HepG2 (cell line): ENCODE measurements at regions not wholly inside any gene's neighbourhood (a gene's known extent, or its start where the extent isn't known, plus 50 kb on each side); places are given as distances from the start of the nearest gene placed in this dataset.

Experiments used
- ATAC-seq: fragments of 200-7000 bp; cut with Tn5 transposase; 3 replicates; pipeline ENCODE4 v1.9.1; 2020; ENCODE audit warnings: mild to moderate bottlenecking, moderate library complexity
- BruUV-seq: library from RNA; stranded (reverse); fragments of 400-500 nt; replicated peaks from 2 replicates; lab custom pipeline; 2021; lab: Mats Ljungman, UMichigan
- CTCF ChIA-PET: fragments of 300-600 bp; formaldehyde crosslinking; extraction: SDS; loops from one replicate; lab custom pipeline; 2021; ENCODE audit warnings: low total read pairs, inconsistent platforms, low intra/inter-chr PET ratio; lab: Yijun Ruan, JAX
- POLR2A ChIA-PET: fragments of 350-600 bp; sonication (Branson Sonifier 250); formaldehyde crosslinking; loops from one replicate; lab custom pipeline; 2020; ENCODE audit warnings: antibody characterized with exemption, inconsistent platforms; lab: Yijun Ruan, JAX
- DNase-seq: peaks from one replicate; pipeline ENCODE4 v3.0.0-alpha.2; 2015; ENCODE audit warnings: low spot score
- FAIRE-seq: peaks from 3 replicates; lab custom pipeline; 2011; peaks lifted over from hg19 to GRCh38; lab: Jason Lieb, UNC
- H2AFZ ChIP-seq: one replicate; pipeline ENCODE4 v1.6.1; 2011; ENCODE audit warnings: low read length, inconsistent platforms
- H3K27ac ChIP-seq: fragments of 300-600 bp; 3 replicates; pipeline ENCODE4 v1.8.0; 2011; ENCODE audit warnings: mixed run types, mild to moderate bottlenecking, mixed read lengths, low read length, inconsistent platforms; ENCODE audit not compliant: insufficient read depth; ENCODE audit errors: extremely low read length
- H3K27me3 ChIP-seq, 2 experiments: fragments of 200-600 bp in 1 of 2; 2 replicates in 1 of 2; 3 replicates in 1 of 2; pipeline versions ENCODE4 v1.6.0 to v1.8.0; 2011; ENCODE audit warnings: low read length in 2 of 2, mild to moderate bottlenecking in 2 of 2, moderate library complexity in 2 of 2, inconsistent platforms in 1 of 2; ENCODE audit not compliant: insufficient read depth in 2 of 2, control insufficient read depth in 1 of 2
- H3K36me3 ChIP-seq, 2 experiments: fragments of 200-600 bp in 1 of 2; replicated peaks in 1 of 2; 2 replicates in 1 of 2; 3 replicates in 1 of 2; pipeline versions ENCODE4 v1.5.1 to v1.8.0; 2011; ENCODE audit warnings: low read length in 2 of 2, inconsistent platforms in 1 of 2; ENCODE audit not compliant: insufficient read depth in 2 of 2, control insufficient read depth in 1 of 2
- H3K4me1 ChIP-seq: 2 replicates; pipeline ENCODE4 v1.5.1; 2012; ENCODE audit warnings: low read length, inconsistent platforms; ENCODE audit not compliant: insufficient read depth
- H3K4me2 ChIP-seq: 2 replicates; pipeline ENCODE4 v1.6.0; 2011; ENCODE audit warnings: low read depth, low read length, inconsistent platforms
- H3K4me3 ChIP-seq, 3 experiments: fragments of 200-600 bp in 1 of 3; sonication (generic), shearing (Covaris generic) in 1 of 3; replicated peaks in 1 of 3; 2 replicates each; pipeline ENCODE4 v1.5.1; 2011 to 2016; ENCODE audit warnings: low read length in 3 of 3, inconsistent platforms in 2 of 3, low read depth in 2 of 3, mild to moderate bottlenecking in 2 of 3, control low read depth in 1 of 3, mixed read lengths in 1 of 3; ENCODE audit not compliant: insufficient read depth in 1 of 3
- H3K79me2 ChIP-seq: one replicate; pipeline ENCODE4 v1.6.1; 2011; ENCODE audit warnings: low read length, inconsistent platforms; ENCODE audit not compliant: insufficient read depth
- H3K9ac ChIP-seq: 2 replicates; pipeline ENCODE4 v1.6.0; 2011; ENCODE audit warnings: mild to moderate bottlenecking, low read depth, low read length, inconsistent platforms; ENCODE audit not compliant: insufficient read depth
- H3K9me3 ChIP-seq: 2 replicates; pipeline ENCODE4 v1.5.1; 2012; ENCODE audit warnings: mild to moderate bottlenecking, low read length
- H4K20me1 ChIP-seq: 2 replicates; pipeline ENCODE4 v1.6.0; 2011; ENCODE audit warnings: inconsistent platforms, mild to moderate bottlenecking, low read length, moderate library complexity; ENCODE audit not compliant: insufficient read depth
- HNRNPUL1 ChIP-seq: fragments of 200-400 bp; formaldehyde crosslinking; IDR thresholded peaks from 2 replicates; pipeline ENCODE4 v1.6.1; 2017; ENCODE audit warnings: low read depth, mild to moderate bottlenecking, low read length, moderate library complexity
- MIER3 ChIP-seq: IDR thresholded peaks from 2 replicates; pipeline ENCODE4 v1.6.1; 2016; ENCODE audit warnings: missing compliant biosample characterization, borderline replicate concordance
- RXRB ChIP-seq: IDR thresholded peaks from 2 replicates; pipeline ENCODE4 v1.6.1; 2016; ENCODE audit warnings: borderline replicate concordance, missing genetic modification reagents, missing compliant biosample characterization
- TCF7 ChIP-seq: sonication (generic); IDR thresholded peaks from 2 replicates; pipeline ENCODE4 v1.6.1; 2016; ENCODE audit warnings: antibody characterized with exemption, low read depth
- ZBTB7A ChIP-seq: sonication (generic); formaldehyde crosslinking; IDR thresholded peaks from 2 replicates; pipeline ENCODE4 v1.8.0; 2022; ENCODE audit warnings: mild to moderate bottlenecking, missing genetic modification reagents
- ZFY ChIP-seq: sonication (generic); formaldehyde crosslinking; IDR thresholded peaks from 2 replicates; pipeline ENCODE4 v1.4.0; 2020; ENCODE audit warnings: missing genetic modification reagents
- WGBS: methylation state at CpG from one replicate; pipeline ENCODE4 v1.1.6; 2017; ENCODE audit warnings: low lambda C conversion rate; 5-methylcytosine and 5-hydroxymethylcytosine counted together
- in situ Hi-C: cut with HindIII; loops from 2 replicates; pipeline ENCODE4 v1.10.0; 2017; ENCODE audit warnings: low pct_unique_long_range_greater_than_20kb; ENCODE audit not compliant: extremely low pct_ligation_motif_present
- intact Hi-C: fragments of 100-400 bp; cut with micrococcal nuclease; formaldehyde crosslinking; loops from one replicate; pipeline ENCODE4 v1.10.0; 2022; ENCODE audit not compliant: unreplicated experiment
- TF ChIP-seq, protein P1 (sequence below): fragments of 450-650 bp; IDR thresholded peaks from 2 replicates; pipeline ENCODE4 v1.6.1; 2016
- TF ChIP-seq, protein P2 (sequence below): sonication (generic); formaldehyde crosslinking; conservative IDR thresholded peaks from 2 replicates; pipeline ENCODE4 v1.8.0; 2022; ENCODE audit warnings: low read depth, missing genetic modification reagents
- TF ChIP-seq, protein P3 (sequence below): sonication (generic); formaldehyde crosslinking; conservative IDR thresholded peaks from 2 replicates; pipeline ENCODE4 v1.8.0; 2022; ENCODE audit warnings: mild to moderate bottlenecking, moderate library complexity, missing genetic modification reagents

DNA sequence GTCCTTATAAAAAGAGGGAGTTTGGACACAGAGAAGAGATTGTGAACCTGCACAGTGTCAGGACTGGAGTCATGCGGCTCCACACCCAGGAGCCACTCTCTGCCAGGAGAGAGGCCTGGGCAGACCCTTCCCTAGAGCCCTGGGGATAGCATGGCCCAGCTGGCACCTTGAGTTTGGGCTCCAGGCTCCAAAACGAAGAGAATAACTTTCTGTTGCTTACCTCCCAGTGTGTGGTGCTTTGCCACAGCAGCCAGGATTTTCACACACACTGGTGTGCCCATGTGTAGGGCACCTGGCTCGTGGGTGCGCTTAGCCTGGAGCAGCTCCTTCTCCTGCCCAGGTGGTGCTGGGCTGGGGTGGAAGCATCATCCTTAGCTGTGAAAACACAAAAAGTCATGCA is 344.3 kb downstream of the TEX29 start:
- CTCF ChIA-PET = no interaction called here
- Histone ChIP-seq H3K27me3 (peaks cover 1 to 8% of the 10 kb centered on the region in 2 experiments; a peak in 4 of 5 replicates), H3K4me3 (no peak overlapping the region), H3K4me2 (no peak overlapping the region), H3K9me3 (no peaks in the 10 kb centered on the region), H2AFZ (no peak overlapping the region), H3K27ac (no peak overlapping the region), H3K9ac (no peak overlapping the region), H3K36me3 (no peaks in the 10 kb centered on the region), H3K79me2 (no peaks in the 10 kb centered on the region), H4K20me1 (no peaks in the 10 kb centered on the region), H3K4me1 (no peaks in the 10 kb centered on the region)
- in situ Hi-C loops (no loop called here), intact Hi-C loops (no loop called here)
- DNase-seq (no peak), ATAC-seq (no peak), FAIRE-seq (no peak)
- WGBS = 56% methylated on average over 1 of the region's 4 CpGs
- TF ChIP-seq MIER3 (no peak), ZBTB7A (CRISPR knock-in tag) (no peak), TCF7 (no peak), HNRNPUL1 (no peak), RXRB (no peak), ZFY (CRISPR knock-in tag) (no peak)
- TF ChIP-seq, protein P1, sequence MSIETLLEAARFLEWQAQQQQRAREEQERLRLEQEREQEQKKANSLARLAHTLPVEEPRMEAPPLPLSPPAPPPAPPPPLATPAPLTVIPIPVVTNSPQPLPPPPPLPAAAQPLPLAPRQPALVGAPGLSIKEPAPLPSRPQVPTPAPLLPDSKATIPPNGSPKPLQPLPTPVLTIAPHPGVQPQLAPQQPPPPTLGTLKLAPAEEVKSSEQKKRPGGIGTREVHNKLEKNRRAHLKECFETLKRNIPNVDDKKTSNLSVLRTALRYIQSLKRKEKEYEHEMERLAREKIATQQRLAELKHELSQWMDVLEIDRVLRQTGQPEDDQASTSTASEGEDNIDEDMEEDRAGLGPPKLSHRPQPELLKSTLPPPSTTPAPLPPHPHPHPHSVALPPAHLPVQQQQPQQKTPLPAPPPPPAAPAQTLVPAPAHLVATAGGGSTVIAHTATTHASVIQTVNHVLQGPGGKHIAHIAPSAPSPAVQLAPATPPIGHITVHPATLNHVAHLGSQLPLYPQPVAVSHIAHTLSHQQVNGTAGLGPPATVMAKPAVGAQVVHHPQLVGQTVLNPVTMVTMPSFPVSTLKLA = no peak
- TF ChIP-seq, protein P2, sequence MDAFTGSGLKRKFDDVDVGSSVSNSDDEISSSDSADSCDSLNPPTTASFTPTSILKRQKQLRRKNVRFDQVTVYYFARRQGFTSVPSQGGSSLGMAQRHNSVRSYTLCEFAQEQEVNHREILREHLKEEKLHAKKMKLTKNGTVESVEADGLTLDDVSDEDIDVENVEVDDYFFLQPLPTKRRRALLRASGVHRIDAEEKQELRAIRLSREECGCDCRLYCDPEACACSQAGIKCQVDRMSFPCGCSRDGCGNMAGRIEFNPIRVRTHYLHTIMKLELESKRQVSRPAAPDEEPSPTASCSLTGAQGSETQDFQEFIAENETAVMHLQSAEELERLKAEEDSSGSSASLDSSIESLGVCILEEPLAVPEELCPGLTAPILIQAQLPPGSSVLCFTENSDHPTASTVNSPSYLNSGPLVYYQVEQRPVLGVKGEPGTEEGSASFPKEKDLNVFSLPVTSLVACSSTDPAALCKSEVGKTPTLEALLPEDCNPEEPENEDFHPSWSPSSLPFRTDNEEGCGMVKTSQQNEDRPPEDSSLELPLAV (CRISPR knock-in tag) = no peak
- TF ChIP-seq, protein P3, sequence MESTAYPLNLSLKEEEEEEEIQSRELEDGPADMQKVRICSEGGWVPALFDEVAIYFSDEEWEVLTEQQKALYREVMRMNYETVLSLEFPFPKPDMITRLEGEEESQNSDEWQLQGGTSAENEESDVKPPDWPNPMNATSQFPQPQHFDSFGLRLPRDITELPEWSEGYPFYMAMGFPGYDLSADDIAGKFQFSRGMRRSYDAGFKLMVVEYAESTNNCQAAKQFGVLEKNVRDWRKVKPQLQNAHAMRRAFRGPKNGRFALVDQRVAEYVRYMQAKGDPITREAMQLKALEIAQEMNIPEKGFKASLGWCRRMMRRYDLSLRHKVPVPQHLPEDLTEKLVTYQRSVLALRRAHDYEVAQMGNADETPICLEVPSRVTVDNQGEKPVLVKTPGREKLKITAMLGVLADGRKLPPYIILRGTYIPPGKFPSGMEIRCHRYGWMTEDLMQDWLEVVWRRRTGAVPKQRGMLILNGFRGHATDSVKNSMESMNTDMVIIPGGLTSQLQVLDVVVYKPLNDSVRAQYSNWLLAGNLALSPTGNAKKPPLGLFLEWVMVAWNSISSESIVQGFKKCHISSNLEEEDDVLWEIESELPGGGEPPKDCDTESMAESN (CRISPR knock-in tag) = no peak
- POLR2A ChIA-PET = no interaction called here
- no TSS peak for BruUV-seq
